ENCODE measurements at regions not wholly inside any gene's neighbourhood (a gene's known extent, or its start where the extent isn't known, plus 50 kb on each side); places are given as distances from the start of the nearest gene placed in this dataset.

- TF ChIP-seq CTCF (IDR thresholded peaks at IDR 0.05; ENCODE audit: insufficient read depth, low read length, poor library complexity, severe bottlenecking) (no peak), EZH2phosphoT487 (conservative IDR thresholded peaks at IDR 0.05; ENCODE audit: low read length) (no peak)
Measured at GRCh38 chr13:79096099-79096498, 310.0 kb downstream of the RBM26 start.
